Left ventricle myocardium superior (tissue), 1 donor: ENCODE measurements at regions not wholly inside any gene's neighbourhood (a gene's known extent, or its start where the extent isn't known, plus 50 kb on each side); places are given as distances from the start of the nearest gene placed in this dataset.
"Not testable (repeated sequence)": the region's sequence is repeated elsewhere in the genome, so short reads cannot be mapped to it uniquely, and the experiment has no call there.

Experiments used
- ATAC-seq: fragments of 200-7000 bp; cut with Tn5 transposase; one replicate; pipeline ENCODE4 v1.9.1; 2020; ENCODE audit warnings: mild to moderate bottlenecking, moderate library complexity
- DNase-seq: peaks from one replicate; pipeline ENCODE4 v3.0.0-alpha.2; 2020
- intact Hi-C: fragments of 100-400 bp; cut with micrococcal nuclease; formaldehyde crosslinking; loops from one replicate; pipeline ENCODE4 v1.11.0; 2022
- donor health status: DM: no; HTN: yes; CAD: no; lungs with severe emphysema.

DNA sequence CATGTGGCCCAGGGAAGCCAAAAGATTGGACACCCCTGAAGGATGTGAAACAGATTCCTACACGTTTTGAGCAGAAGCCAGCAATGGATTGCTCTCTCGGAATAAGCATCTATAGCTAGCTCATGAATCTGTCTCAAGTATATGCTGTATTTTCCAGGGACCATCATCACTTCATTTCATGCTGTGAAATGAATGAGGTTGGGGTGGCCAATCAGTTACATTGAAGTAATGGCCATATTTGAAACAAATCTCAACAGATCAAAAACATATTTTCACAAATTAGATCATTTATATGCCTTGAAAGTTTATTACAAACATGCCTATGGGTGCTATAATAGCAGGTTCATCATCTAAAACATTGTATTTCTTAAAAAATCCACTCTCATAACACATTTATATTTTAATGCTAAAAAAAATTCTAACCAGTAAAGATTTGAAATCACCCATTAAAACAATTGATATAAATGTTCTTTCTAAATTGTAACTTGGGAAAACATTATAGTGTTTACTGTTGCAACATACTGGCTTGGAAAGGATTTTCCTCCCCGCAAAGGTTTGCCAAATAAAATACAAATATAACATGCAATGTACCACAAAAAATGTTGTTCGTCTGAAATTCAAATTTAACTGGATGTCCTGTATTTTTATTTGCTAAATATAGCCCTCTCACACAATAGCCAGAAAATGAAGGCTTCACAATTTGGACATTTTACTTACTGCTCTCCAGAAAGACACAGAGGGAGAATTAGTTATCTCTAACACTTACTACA, 743.6 kb downstream of the KCNJ2 start:
- intact Hi-C loops, result no loop called here
- no peak for DNase-seq
- ATAC-seq, result no peak

DNA sequence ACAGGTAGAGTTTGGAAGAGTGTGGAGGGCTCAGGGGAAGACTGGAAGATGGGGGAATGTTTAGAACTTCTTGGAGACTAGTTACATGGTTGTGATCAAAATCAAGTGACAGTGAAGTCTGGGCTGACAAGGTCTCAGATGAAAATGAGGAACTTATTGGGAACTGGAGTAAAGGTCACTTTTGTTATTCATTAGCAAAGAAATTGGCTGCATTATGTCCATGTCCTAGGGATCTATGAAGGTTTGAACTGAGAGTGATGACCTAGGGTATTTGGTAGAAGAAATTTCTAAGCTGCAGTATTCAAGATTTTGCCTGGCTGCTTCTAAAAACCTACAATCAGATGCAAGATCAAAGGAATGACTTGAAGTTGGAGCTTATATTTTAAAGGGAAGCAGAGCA, 747.1 kb downstream of the KCNJ2 start:
- ATAC-seq (no peak), DNase-seq (no peak)
- intact Hi-C loops, result no loop called here

DNA sequence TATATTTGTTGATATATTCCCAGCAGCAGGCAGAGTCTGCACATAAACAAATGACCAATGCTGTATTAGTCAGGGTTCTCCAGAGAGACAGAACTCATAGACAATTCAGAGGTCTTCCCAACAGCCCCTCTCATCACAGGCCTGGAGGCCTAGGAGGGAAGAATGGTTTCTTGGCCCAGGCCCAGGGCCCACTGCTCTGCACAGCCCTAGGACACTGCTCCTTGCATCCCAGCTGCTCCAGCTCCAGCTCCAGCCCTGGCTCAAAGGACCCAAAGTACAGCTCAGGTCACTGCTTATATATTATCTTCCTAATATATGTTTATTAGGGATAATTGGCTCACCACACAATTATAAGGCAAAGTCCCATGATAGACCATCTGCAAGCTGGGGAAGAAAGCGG, 749.9 kb downstream of the KCNJ2 start:
- intact Hi-C loops, result no loop called here
- no peak for DNase-seq
- no peak for ATAC-seq

DNA sequence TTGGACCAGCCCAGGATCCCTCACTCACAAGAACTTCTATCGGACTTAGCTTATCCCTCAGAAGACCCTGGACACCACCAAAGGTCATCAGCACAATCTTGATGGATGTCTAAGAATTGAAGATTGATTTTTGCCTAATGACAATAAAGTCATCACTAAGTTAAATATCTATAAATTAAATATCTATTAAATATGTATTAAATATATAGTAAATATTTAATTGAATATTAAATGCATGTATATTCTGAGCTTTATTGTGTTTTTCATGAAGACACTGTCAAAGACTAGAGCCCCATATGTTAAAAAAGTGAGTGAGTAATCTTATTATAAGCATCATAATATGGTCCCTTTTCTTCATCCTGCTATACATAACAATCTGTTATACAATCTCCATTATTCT, 751.1 kb downstream of the KCNJ2 start:
- intact Hi-C loops, result no loop called here
- DNase-seq, result no peak
- no peak for ATAC-seq

DNA sequence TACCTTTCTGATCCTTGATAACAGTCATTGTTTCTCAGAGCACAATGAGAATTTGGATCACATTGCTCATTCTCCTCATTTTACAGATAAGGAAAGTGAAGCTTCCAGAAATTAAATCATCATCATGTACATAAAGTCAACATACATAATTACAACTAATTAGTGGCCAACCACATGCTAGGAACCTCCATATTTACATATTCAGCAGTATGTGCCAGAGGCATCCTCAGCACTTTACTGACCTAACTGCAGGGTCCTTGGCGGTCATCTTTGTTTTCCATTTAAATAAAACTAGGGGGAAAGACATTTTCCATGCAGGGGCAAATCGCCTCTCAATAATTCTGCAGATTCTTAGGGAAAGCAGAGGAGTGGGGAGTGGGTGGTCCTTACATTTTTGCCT, 752.9 kb downstream of the KCNJ2 start:
- intact Hi-C loops, result no loop called here
- no peak for ATAC-seq
- DNase-seq, result no peak

DNA sequence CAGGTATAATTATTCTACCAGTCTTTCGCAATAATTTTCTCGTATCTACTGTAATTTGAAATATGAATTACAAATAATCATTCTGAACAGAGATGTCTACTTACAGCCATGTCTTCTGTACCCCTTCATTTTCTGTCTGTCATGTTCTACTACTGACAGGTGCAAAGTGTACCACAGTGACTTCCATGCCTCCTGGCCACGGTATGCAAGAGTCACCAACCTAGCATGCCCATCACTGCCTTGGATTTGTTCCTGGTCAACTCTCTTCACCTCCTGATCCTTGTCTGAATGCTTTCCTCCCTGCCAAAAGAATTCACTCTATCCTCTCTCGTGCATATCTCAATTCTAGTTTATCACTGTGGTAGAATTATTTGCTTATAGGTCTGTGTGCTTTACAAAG, 755.4 kb downstream of the KCNJ2 start:
- no peak for DNase-seq
- intact Hi-C loops, result no loop called here

DNA sequence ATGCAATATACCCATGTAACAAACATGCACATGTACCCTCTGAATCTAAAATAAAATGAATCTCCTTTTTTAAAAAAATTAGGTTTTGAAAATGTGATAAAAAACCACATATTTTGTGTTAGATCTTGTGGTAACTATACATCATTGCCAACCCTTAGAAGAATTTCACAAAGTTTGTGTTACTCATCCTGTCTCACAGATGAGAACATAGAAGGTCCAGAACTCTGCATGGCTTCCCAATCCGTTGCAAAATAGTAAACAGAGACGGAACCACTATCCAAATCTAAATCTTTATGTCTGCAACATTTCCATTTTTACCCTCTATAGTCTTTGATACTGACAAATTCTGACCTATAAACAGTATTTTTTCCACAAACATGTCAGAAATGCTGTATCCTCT, 759.9 kb downstream of the KCNJ2 start:
- DNase-seq (no peak), ATAC-seq (no peak)
- intact Hi-C loops, result no loop called here

More for the DNA sequence above, 755.4 kb downstream of the KCNJ2 start:
- ATAC-seq, result no peak

DNA sequence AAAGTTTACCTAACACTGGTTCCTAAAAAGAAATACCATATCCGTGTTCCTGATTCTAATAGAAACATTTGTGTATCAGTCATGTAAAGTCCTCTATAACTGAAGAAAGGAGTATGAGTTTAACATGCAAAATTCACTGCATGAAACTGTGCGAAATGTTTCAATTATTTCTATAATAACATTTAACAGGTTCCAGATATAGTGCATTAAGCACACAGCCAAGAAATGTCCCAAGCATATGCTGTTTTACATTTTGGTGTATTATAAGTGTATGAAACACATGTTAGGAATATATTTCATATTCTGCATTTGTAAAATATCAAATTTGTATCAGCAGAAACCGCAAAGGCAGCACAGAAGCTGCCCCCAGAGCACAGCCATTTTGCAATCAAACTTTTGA, 764.9 kb downstream of the KCNJ2 start:
- ATAC-seq (no peak), DNase-seq (no peak)
- intact Hi-C loops, result no loop called here

DNA sequence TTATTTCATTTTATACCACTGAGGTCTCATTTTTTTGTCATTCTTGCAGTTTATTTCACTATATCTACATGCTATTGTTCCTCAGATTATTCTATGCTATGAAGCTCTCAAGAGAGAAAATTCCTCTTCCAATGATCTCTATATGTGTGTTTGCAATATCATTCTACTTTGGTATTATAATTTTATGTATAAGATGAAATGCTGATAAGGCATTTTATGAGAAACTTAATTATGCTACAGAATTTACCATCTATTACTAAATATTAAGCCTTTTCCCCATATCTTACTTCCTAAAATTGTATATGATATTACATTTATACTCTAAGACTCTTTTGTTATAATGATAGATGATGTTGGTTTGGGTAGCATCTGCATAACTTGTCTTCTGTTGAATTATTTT, 765.5 kb downstream of the KCNJ2 start:
- intact Hi-C loops, result no loop called here
- ATAC-seq (no peak), DNase-seq (no peak)

DNA sequence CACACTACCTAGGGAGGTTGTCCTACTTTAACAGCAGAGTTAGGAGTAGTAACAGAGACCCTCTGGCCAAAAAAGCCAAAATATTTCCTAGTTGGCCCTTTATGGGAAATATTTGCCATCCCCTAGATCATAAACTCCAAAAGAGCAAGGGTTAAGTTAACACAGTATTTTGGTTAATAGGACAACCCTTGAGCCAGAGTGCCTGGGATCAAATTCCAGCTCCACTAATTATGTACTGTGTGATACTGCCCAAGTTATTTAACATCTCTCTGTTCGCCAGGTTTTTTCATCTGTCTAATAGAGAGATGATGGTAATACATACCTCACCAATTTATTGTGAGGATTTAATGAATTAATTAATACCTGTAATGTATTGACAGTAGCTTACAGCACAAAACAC, 767.4 kb downstream of the KCNJ2 start:
- intact Hi-C loops, result no loop called here
- no peak for DNase-seq
- no peak for ATAC-seq

DNA sequence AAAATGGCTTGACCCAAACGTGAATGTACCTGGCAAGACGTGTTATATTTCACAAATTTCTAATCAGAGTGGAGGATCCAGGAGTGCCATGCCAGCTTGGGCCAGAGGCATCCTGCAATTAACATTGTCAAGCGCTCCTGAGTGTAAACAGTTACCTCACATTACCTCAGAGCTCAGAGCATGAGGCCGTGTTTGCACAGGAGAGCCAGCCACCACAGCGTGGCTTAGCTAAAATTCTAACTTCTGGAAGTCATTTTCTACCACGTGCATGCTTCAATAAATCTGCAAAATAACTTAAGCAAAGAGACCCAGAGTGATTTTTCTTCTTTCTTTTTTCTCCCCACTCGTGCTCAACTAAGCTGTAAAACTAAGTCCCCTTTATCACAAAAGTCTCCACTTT, 769.0 kb downstream of the KCNJ2 start:
- ATAC-seq (no peak), DNase-seq (no peak)
- intact Hi-C loops, result no loop called here

DNA sequence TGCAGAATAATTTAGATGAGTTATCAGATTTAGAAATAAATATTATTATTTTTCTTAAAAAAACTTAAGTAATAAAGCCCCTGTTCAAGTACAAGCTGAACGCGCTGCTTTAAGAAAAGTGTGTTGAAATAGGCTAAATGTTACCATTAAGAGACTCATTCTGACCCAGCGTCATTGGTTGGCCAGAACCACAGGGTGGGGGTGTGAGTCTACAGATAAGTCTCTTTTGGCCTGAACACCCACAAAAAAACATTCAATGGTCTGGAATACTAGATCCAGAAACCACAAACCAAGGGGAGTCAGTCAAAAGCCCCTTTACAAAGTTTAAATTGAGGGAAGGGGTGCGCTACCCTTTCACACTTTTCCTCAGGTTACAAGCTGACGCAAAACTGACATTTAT, 776.1 kb downstream of the KCNJ2 start:
- intact Hi-C loops, result no loop called here

DNA sequence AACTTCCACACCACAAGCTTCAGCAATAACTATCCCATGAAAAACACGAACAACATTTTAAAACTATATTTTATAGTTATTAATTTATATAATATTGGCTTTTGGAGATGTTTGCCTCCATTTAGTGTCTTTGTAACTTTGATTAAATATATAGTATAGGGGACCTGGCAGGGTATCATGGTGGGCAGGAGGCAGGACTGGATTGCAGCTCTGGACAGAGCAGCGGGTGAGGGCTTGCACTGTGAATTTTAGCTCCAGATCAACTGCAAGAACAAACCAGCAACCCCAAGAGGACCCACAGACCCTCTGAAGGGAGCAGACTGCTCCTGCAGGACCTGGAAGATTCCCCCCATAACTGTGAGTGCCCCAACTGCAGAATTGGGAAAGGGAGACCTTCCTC, 777.9 kb downstream of the KCNJ2 start:
- intact Hi-C loops, result no loop called here
- ATAC-seq (no peak), DNase-seq (no peak)

More for the DNA sequence above, 776.1 kb downstream of the KCNJ2 start:
- no peak for ATAC-seq
- no peak for DNase-seq

DNA sequence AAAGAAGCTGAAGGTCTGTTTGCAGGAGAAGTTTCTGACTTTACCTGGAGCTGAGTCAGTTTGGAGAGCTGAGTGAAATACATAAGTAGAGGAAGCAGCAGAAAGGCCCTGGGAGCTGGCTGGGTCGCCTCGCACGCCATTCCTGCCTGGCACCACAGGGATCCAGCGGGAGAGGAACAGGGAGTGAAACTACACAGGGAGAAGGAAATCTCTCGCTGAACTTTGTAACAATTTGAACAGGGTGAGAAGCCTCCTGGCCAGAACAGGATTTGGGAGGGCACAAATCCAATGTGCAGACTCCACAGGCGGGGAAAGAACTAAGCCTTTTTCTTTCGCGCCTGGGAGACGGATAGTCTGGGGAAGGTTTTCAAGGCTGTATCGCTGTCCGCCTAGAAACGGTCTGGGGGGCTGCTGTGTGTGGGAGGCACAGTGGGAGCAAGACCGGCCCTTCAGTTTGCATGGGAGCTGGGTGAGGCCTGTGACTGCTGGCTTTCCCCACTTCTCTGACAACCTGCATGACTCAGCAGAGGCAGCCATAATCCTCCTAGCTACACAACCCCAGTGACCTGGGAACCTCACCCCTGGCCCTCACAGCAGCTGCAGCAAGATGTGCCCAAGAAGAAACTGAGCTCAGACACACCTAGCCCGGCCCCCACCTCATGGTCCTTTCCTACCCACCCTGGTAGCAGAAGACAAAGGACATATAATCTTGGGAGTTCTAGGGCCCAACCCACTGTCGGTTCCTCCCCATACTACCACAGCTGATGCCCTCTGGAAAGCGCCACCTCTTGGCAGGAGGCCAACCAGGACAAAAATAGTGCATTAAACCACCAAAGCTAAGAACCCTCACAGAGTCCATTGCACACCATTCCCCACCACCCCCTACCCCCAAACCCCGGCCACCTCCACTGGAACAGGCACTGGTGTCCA, 778.6 kb downstream of the KCNJ2 start:
- no peak for ATAC-seq
- intact Hi-C loops, result no loop called here

DNA sequence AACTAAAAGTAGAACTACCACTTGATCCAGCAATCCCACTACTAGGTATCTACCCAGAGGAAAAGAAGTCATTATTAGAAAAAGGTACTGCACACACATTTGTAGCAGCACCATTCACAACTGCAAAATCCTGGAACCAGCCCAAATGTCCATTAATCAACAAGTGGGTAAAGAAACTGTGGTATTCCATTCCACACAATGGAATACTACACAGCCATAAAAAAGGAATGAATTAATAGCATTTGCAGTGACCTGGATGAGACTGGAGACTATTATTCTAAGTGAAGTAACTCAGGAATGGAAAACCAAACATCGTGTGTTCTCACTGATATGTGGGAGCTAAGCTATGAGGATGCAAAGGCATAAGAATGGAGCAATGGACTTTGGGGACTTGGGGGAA, 783.8 kb downstream of the KCNJ2 start:
- ATAC-seq, DNase-seq: not testable (repeated sequence)

More for the DNA sequence above, 778.6 kb downstream of the KCNJ2 start:
- no peak for DNase-seq

DNA sequence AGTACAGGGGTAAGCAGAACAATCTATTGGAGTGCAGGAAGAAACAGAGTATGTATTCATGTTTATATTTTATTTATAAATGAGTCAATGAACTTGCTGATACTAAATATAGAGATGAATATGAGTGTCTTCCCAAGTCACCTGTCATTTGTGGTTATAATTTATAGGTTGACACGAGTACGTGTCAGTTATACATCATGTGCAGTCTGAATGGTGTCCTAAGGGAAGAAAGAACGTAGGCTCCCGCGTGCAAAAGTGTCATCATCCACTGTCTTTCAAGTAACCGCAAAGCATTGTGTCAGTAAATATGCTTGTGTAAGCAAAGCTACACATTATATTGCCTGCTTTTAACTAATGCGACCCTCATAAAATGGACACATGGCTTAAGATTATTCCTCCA, 786.1 kb downstream of the KCNJ2 start:
- intact Hi-C loops, result no loop called here

More for the DNA sequence above, 783.8 kb downstream of the KCNJ2 start:
- intact Hi-C loops, result not testable (repeated sequence)

DNA sequence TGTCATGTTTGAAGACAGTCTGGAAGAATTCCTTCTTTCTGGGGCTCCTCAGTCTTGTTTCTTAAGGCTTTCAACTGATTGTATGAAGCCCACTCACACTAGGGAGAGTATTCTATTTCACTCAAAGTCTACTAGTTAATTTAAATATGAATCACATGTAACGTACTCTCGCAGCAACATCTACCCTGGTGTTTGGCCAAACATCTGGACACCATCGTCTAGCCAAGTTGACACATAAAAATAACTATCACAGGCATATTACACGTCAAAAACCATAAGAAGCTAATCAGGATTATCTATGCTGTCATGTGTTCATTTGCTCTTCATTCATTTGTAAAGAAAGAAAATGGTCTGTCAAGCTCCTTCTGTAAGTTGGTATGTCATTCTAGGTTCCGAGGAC, 787.4 kb downstream of the KCNJ2 start:
- DNase-seq, result no peak
- no peak for ATAC-seq
- intact Hi-C loops, result no loop called here

More for the DNA sequence above, 786.1 kb downstream of the KCNJ2 start:
- ATAC-seq (no peak), DNase-seq (no peak)

DNA sequence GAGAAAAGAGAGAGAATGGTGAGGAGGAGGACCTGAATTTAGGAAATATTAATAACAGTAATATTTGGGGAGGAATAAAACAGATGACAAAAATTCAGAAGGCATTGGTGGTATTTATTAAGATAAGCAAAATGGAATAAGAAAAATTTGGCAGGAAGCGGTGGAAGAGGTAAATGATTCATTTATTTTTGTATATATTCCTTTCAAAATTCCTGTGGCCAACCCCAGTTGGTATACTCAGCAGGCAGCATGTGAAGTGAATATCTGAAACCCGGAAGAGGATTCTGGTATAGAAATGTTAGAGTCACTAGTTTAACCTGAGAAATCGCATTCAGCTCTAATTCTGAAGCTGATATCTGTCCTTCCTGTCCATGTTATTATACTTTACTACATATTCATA, 792.0 kb downstream of the KCNJ2 start:
- intact Hi-C loops, result no loop called here
- DNase-seq (no peak), ATAC-seq (no peak)

DNA sequence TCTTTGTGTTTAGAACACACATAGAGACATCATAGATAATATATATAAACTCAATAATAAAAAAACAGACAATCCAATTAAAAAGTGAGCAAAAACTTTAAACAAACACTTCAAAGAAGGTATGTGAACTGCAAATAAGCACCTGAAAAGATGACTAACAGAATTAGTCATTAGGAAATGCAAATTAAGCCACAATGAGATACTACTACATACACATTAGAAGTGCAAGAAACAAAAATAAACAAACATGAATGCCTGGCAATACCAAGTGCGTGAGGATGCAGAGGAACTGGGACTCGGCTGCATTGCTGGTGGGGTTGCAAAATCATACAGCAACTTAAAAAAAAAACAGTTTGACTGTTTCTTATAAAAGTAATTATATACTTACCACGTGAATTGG, 799.0 kb downstream of the KCNJ2 start:
- DNase-seq (no peak), ATAC-seq (no peak)
- intact Hi-C loops, result no loop called here

DNA sequence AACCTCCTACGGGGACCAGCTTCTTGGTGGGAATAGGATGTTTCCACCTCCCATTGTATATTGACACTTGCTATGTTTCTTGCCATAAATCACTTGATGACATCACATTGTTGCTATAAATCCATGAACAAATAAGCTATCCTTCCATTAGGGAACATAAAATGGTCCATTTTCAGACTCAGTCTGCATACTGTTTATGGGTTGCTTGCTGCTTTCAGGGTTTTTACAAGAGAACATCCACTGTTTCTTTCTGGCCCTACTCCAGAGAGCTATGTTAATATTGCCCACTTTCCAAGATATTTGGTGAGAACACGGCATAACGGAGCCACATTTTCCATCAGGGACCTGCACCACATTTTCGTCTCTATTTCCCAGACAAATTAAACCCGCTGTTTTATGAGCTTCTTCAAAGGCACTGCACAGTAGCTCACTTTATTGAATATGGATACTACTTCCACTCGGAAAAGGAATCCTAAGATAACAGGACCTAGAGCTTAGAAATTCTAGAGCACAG, 800.2 kb downstream of the KCNJ2 start:
- no peak for ATAC-seq
- DNase-seq, result no peak
- intact Hi-C loops, result no loop called here
